Endothelial cell of umbilical vein (primary cell): ENCODE measurements at regions not wholly inside any gene's neighbourhood (a gene's known extent, or its start where the extent isn't known, plus 50 kb on each side); places are given as distances from the start of the nearest gene placed in this dataset.

ENCODE experiments used
- BruUV-seq: library from RNA; stranded (reverse); fragments of 400-500 nt; replicated peaks from 2 replicates; lab custom pipeline; 2021; lab: Mats Ljungman, UMichigan
- CTCF ChIA-PET: fragments of 300-600, 350-600 bp; sonication (Branson Sonifier 250); formaldehyde crosslinking; loops from one replicate; lab custom pipeline; 2021; ENCODE audit warnings: antibody characterized with exemption, inconsistent platforms; lab: Charles Lee
- POLR2A ChIA-PET: fragments of 300-600, 350-600 bp; sonication (Branson Sonifier 250); formaldehyde crosslinking; loops from one replicate; lab custom pipeline; 2021; ENCODE audit warnings: antibody characterized with exemption, inconsistent platforms; lab: Charles Lee
- DNase-seq: peaks from one replicate; pipeline ENCODE4 v3.0.0-alpha.2; 2011; ENCODE audit warnings: low read depth, low spot score
- FAIRE-seq: peaks from 2 replicates; lab custom pipeline; 2011; peaks lifted over from hg19 to GRCh38; lab: Jason Lieb, UNC
- H2AFZ ChIP-seq: 2 replicates; pipeline ENCODE4 v1.6.0; 2012; ENCODE audit warnings: low read depth, low read length, control low read depth, inconsistent platforms
- H3K27ac ChIP-seq: 2 replicates; pipeline ENCODE4 v1.5.1; 2011; ENCODE audit warnings: low read depth, mild to moderate bottlenecking, control low read depth, low read length, moderate library complexity; ENCODE audit not compliant: insufficient read depth
- H3K27me3 ChIP-seq, 2 experiments: 2 replicates each; pipeline versions ENCODE4 v1.6.0 to v1.6.1; 2011; ENCODE audit warnings: low read length in 2 of 2, mixed read lengths in 1 of 2; ENCODE audit not compliant: control insufficient read depth in 2 of 2, insufficient read depth in 2 of 2
- H3K36me3 ChIP-seq, 2 experiments: 2 replicates in 1 of 2; 3 replicates in 1 of 2; pipeline ENCODE4 v1.5.1; 2011; ENCODE audit warnings: low read length in 2 of 2, mild to moderate bottlenecking in 1 of 2, moderate library complexity in 1 of 2; ENCODE audit not compliant: control insufficient read depth in 2 of 2, insufficient read depth in 2 of 2; ENCODE audit errors: extremely low read depth in 1 of 2
- H3K4me1 ChIP-seq: 3 replicates; pipeline ENCODE4 v1.5.1; 2011; ENCODE audit warnings: mild to moderate bottlenecking, low read length; ENCODE audit not compliant: control insufficient read depth, insufficient read depth; ENCODE audit errors: extremely low read depth
- H3K4me2 ChIP-seq: 2 replicates; pipeline ENCODE4 v1.6.1; 2011; ENCODE audit warnings: low read length, control low read depth, mixed read lengths; ENCODE audit not compliant: insufficient read depth
- H3K4me3 ChIP-seq, 3 experiments: fragments of 200-600 bp in 1 of 3; sonication (generic), shearing (Covaris generic) in 1 of 3; replicated peaks in 1 of 3; 2 replicates each; pipeline ENCODE4 v1.5.1; 2011 to 2016; ENCODE audit warnings: control low read depth in 3 of 3, low read length in 3 of 3, mild to moderate bottlenecking in 2 of 3, inconsistent platforms in 1 of 3, low read depth in 1 of 3, moderate library complexity in 1 of 3; ENCODE audit not compliant: insufficient read depth in 1 of 3
- H3K79me2 ChIP-seq: 2 replicates; pipeline ENCODE4 v1.6.0; 2012; ENCODE audit warnings: low read length, inconsistent platforms; ENCODE audit not compliant: control insufficient read depth, insufficient read depth
- H3K9ac ChIP-seq: replicated peaks from 2 replicates; pipeline ENCODE3; 2011; ENCODE audit warnings: low read length, control low read depth; ENCODE audit not compliant: insufficient read depth; ENCODE audit errors: extremely low read depth
- H3K9me1 ChIP-seq: replicated peaks from 3 replicates; pipeline ENCODE4 v1.6.0; 2011; ENCODE audit warnings: mild to moderate bottlenecking, low read length; ENCODE audit not compliant: control insufficient read depth, insufficient read depth; ENCODE audit errors: extremely low read depth
- H3K9me3 ChIP-seq: replicated peaks from 2 replicates; pipeline ENCODE4 v1.5.1; 2012; ENCODE audit warnings: low read length, inconsistent platforms; ENCODE audit not compliant: control insufficient read depth, insufficient read depth
- H4K20me1 ChIP-seq: replicated peaks from 2 replicates; pipeline ENCODE3; 2011; ENCODE audit warnings: mild to moderate bottlenecking, low read length; ENCODE audit not compliant: control insufficient read depth, insufficient read depth; ENCODE audit errors: extremely low read depth
- CTCF ChIP-seq, 2 donors: IDR thresholded peaks; 1 replicate in 1 of 2; 2 replicates in 1 of 2; pipeline ENCODE4 v1.5.1; 2011; ENCODE audit warnings: low read length in 2 of 2, mild to moderate bottlenecking in 2 of 2, moderate library complexity in 2 of 2, control low read depth in 1 of 2, inconsistent platforms in 1 of 2, low read depth in 1 of 2; ENCODE audit not compliant: insufficient read depth in 1 of 2; ENCODE audit errors: extremely low read depth in 1 of 2
- EZH2 ChIP-seq: IDR thresholded peaks from 2 replicates; pipeline ENCODE4 v1.6.1; 2012; ENCODE audit warnings: borderline replicate concordance, low read depth, mild to moderate bottlenecking, moderate library complexity, low read length, inconsistent platforms; ENCODE audit not compliant: severe bottlenecking
- FOS ChIP-seq: IDR thresholded peaks from 2 replicates; pipeline ENCODE4 v1.6.1; 2011; ENCODE audit warnings: mild to moderate bottlenecking, low read length, moderate library complexity, borderline replicate concordance; ENCODE audit not compliant: insufficient read depth
- GATA2 ChIP-seq: IDR thresholded peaks from 2 replicates; pipeline ENCODE4 v1.7.0; 2011; ENCODE audit warnings: low read depth, mild to moderate bottlenecking, moderate library complexity, mixed read lengths, low read length; ENCODE audit not compliant: insufficient read length, insufficient read depth
- JUN ChIP-seq: IDR thresholded peaks from 2 replicates; pipeline ENCODE4 v1.6.1; 2011; ENCODE audit warnings: borderline replicate concordance, low read depth; ENCODE audit not compliant: insufficient read length, insufficient read depth
- MYC ChIP-seq: IDR thresholded peaks from one replicate; pipeline ENCODE4 v1.6.1; 2011; ENCODE audit warnings: mild to moderate bottlenecking, low read depth, low read length
- POLR2A ChIP-seq: IDR thresholded peaks from 2 replicates; pipeline ENCODE4 v1.6.1; 2012; ENCODE audit warnings: low read depth, mild to moderate bottlenecking, control low read depth, low read length
- POLR2AphosphoS5 ChIP-seq: IDR thresholded peaks from 2 replicates; pipeline ENCODE4 v1.6.1; 2012; ENCODE audit warnings: low read depth, mild to moderate bottlenecking, control low read depth, low read length, moderate library complexity; ENCODE audit not compliant: insufficient read depth
- dilution Hi-C: fragments of 300-500 bp; cut with MboI; formaldehyde crosslinking; loops from one replicate; pipeline ENCODE4 v1.15.0; 2019; ENCODE audit warnings: low sequenced_read_pairs; ENCODE audit not compliant: extremely low pct_ligation_motif_present
- intact Hi-C: fragments of 100-400 bp; cut with micrococcal nuclease; formaldehyde crosslinking; loops from one replicate; pipeline ENCODE4 v1.10.0; 2022

- no peaks in the 10 kb centered on the region for H3K27me3 ChIP-seq
- H2AFZ ChIP-seq = no peak overlapping the region
- intact Hi-C loops (no loop called here), dilution Hi-C loops (no loop called here)
- CTCF ChIA-PET = interaction anchor here (1.2 to 2.4 kb wide), 4 partner anchors 13 to 71 kb away, joined by 3 to 13 read pairs (median 6); no protein-coding TSS in a partner anchor
- H3K4me3 ChIP-seq = no peak overlapping the region
- no peaks in the 10 kb centered on the region for H3K36me3 ChIP-seq
- no TSS peak for BruUV-seq
- DNase-seq (no peak), FAIRE-seq (no peak)
- no peak overlapping the region for H3K27ac ChIP-seq
- H3K79me2 ChIP-seq = no peaks in the 10 kb centered on the region
- POLR2A ChIA-PET = no interaction called here
- no peak overlapping the region for H3K4me2 ChIP-seq
- H4K20me1 ChIP-seq = no peaks in the 10 kb centered on the region
- TF ChIP-seq POLR2AphosphoS5 (no peak), GATA2 (no peak), FOS (no peak), CTCF (IDR thresholded peaks at IDR 0.05; ENCODE audit: extremely low read depth in 1 of 2, insufficient read depth in 1 of 2, low read depth in 1 of 2, low read length in 2 of 2) (no peak), JUN (no peak), MYC (no peak), EZH2 (no peak), POLR2A (no peak)
- H3K4me1 ChIP-seq = no peaks in the 10 kb centered on the region
- H3K9me1 ChIP-seq = no peaks in the 10 kb centered on the region
- H3K9me3 ChIP-seq = no peaks in the 10 kb centered on the region
- H3K9ac ChIP-seq = no peak overlapping the region
Observed at GRCh38 chr12:69141074-69141473, 98.3 kb upstream of the CPSF6 start.
